Chondrocyte (in vitro differentiated cells): ENCODE measurements at regions not wholly inside any gene's neighbourhood (a gene's known extent, or its start where the extent isn't known, plus 50 kb on each side); places are given as distances from the start of the nearest gene placed in this dataset.

Experiments used
- DNase-seq: peaks from one replicate; pipeline ENCODE4 v3.0.0; 2021; ENCODE audit warnings: mixed read lengths, low spot score
- H3K27ac Mint-ChIP-seq: one replicate; pipeline ENCODE4 v1.8.0; 2021; ENCODE audit warnings: mild to moderate bottlenecking, moderate library complexity, mixed read lengths; ENCODE audit not compliant: unreplicated experiment
- H3K27me3 Mint-ChIP-seq: 2 replicates; pipeline ENCODE4 v1.8.0; 2021; ENCODE audit warnings: low read depth, mixed read lengths
- H3K36me3 Mint-ChIP-seq: 2 replicates; pipeline ENCODE4 v1.8.0; 2021; ENCODE audit warnings: low read depth, mixed read lengths
- H3K4me1 Mint-ChIP-seq: 2 replicates; pipeline ENCODE4 v1.8.0; 2021; ENCODE audit warnings: low read depth, mild to moderate bottlenecking, mixed read lengths
- H3K4me3 Mint-ChIP-seq: one replicate; pipeline ENCODE4 v1.8.0; 2021; ENCODE audit warnings: mild to moderate bottlenecking, moderate library complexity, mixed read lengths; ENCODE audit not compliant: unreplicated experiment
- H3K9me3 Mint-ChIP-seq: 2 replicates; pipeline ENCODE4 v1.8.0; 2021; ENCODE audit warnings: low read depth, mixed read lengths
- TF ChIP-seq, protein P1 (sequence below): fragments of 200-600 bp; sonication (generic); IDR thresholded peaks from 2 replicates; pipeline ENCODE4 v1.5.0; 2021; ENCODE audit warnings: antibody characterized with exemption, mild to moderate bottlenecking, moderate library complexity

- Mint-ChIP-seq H3K36me3 (no peaks in the 10 kb centered on the region), H3K4me1 (peaks cover 5% of the 10 kb centered on the region), H3K27ac (no peak overlapping the region)
These were observed 136.8 kb upstream of the NTF3 start for GRCh38 chr12:5295151-5295550.

GRCh38 chr12:5295996-5296395, 135.9 kb upstream of the NTF3 start:
- Mint-ChIP-seq H3K27ac (no peak overlapping the region), H3K4me1 (peaks cover 5% of the 10 kb centered on the region), H3K4me3 (no peak overlapping the region), H3K9me3 (no peaks in the 10 kb centered on the region), H3K36me3 (no peaks in the 10 kb centered on the region), H3K27me3 (no peaks in the 10 kb centered on the region)
- no peak for DNase-seq
- TF ChIP-seq, protein P1, sequence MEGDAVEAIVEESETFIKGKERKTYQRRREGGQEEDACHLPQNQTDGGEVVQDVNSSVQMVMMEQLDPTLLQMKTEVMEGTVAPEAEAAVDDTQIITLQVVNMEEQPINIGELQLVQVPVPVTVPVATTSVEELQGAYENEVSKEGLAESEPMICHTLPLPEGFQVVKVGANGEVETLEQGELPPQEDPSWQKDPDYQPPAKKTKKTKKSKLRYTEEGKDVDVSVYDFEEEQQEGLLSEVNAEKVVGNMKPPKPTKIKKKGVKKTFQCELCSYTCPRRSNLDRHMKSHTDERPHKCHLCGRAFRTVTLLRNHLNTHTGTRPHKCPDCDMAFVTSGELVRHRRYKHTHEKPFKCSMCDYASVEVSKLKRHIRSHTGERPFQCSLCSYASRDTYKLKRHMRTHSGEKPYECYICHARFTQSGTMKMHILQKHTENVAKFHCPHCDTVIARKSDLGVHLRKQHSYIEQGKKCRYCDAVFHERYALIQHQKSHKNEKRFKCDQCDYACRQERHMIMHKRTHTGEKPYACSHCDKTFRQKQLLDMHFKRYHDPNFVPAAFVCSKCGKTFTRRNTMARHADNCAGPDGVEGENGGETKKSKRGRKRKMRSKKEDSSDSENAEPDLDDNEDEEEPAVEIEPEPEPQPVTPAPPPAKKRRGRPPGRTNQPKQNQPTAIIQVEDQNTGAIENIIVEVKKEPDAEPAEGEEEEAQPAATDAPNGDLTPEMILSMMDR = no peak

More at GRCh38 chr12:5295151-5295550, 136.8 kb upstream of the NTF3 start:
- no peak for DNase-seq
- no peak overlapping the region for H3K4me3 Mint-ChIP-seq
- H3K9me3 Mint-ChIP-seq = no peaks in the 10 kb centered on the region
- H3K27me3 Mint-ChIP-seq = no peaks in the 10 kb centered on the region
- TF ChIP-seq, protein P1 = no peak

GRCh38 chr12:5301539-5301938, 130.4 kb upstream of the NTF3 start:
- TF ChIP-seq, protein P1 = no peak
- no peak overlapping the region for H3K27ac Mint-ChIP-seq
- H3K4me3 Mint-ChIP-seq = no peak overlapping the region
- H3K9me3 Mint-ChIP-seq = no peaks in the 10 kb centered on the region
- peaks cover 8% of the 10 kb centered on the region for H3K4me1 Mint-ChIP-seq
- DNase-seq = no peak
- H3K27me3 Mint-ChIP-seq = peaks cover 6% of the 10 kb centered on the region
- H3K36me3 Mint-ChIP-seq = no peaks in the 10 kb centered on the region

- Mint-ChIP-seq H3K4me1 (peaks cover 21% of the 10 kb centered on the region), H3K27me3 (peaks cover 6% of the 10 kb centered on the region), H3K36me3 (no peaks in the 10 kb centered on the region), H3K27ac (no peak overlapping the region), H3K9me3 (peaks cover 4% of the 10 kb centered on the region), H3K4me3 (no peak overlapping the region)
- TF ChIP-seq, protein P1 = no peak
- no peak for DNase-seq
These were observed 126.5 kb upstream of the NTF3 start for GRCh38 chr12:5305425-5305824.

- Mint-ChIP-seq H3K4me3 (no peak overlapping the region), H3K9me3 (peaks cover 4% of the 10 kb centered on the region), H3K27ac (no peak overlapping the region), H3K4me1 (peaks cover 21% of the 10 kb centered on the region), H3K36me3 (no peaks in the 10 kb centered on the region), H3K27me3 (peaks cover 6% of the 10 kb centered on the region)
- TF ChIP-seq, protein P1 = no peak
- no peak for DNase-seq
These were observed 125.9 kb upstream of the NTF3 start for GRCh38 chr12:5305886-5306545.
